BLaER1 treated with 17β-estradiol and CSF1 and Interleukin-3, amounts not matched to agents 10 nM and 100 nM (cell line): ENCODE measurements at regions not wholly inside any gene's neighbourhood (a gene's known extent, or its start where the extent isn't known, plus 50 kb on each side); places are given as distances from the start of the nearest gene placed in this dataset.

Source experiments
- H3K27ac ChIP-seq, 11 experiments: shearing (Covaris generic); formaldehyde crosslinking; 2 replicates each; pipeline ENCODE4 v1.8.1; 2022
- H3K27me3 ChIP-seq, 11 experiments: shearing (Covaris generic); formaldehyde crosslinking; 2 replicates each; pipeline ENCODE4 v1.8.1; 2022
- H3K36me3 ChIP-seq, 11 experiments: shearing (Covaris generic); formaldehyde crosslinking; 2 replicates each; pipeline ENCODE4 v1.8.1; 2022
- H3K4me1 ChIP-seq, 10 experiments: shearing (Covaris generic); formaldehyde crosslinking; 2 replicates each; pipeline ENCODE4 v1.8.1; 2022
- H3K4me2 ChIP-seq, 11 experiments: shearing (Covaris generic); formaldehyde crosslinking; 2 replicates each; pipeline ENCODE4 v1.8.1; 2022
- H3K4me3 ChIP-seq, 10 experiments: shearing (Covaris generic); formaldehyde crosslinking; 2 replicates each; pipeline ENCODE4 v1.8.1; 2022
- H3K9ac ChIP-seq, 11 experiments: shearing (Covaris generic); formaldehyde crosslinking; 2 replicates each; pipeline ENCODE4 v1.8.1; 2022
- H3K9me3 ChIP-seq, 11 experiments: shearing (Covaris generic); formaldehyde crosslinking; replicated peaks in 1 of 11; 2 replicates each; pipeline ENCODE4 v1.8.1; 2022
- H4K20me1 ChIP-seq, 11 experiments: shearing (Covaris generic); formaldehyde crosslinking; 2 replicates each; pipeline ENCODE4 v1.8.1; 2022
- Cebpa-rat ChIP-seq, 11 experiments: shearing (Covaris generic); IDR thresholded peaks; 2 replicates each; pipeline ENCODE4 v1.8.1; 2022

GRCh38 chr14:71331403-71331802 is 424.1 kb downstream of the PCNX1 start:
- Histone ChIP-seq H3K27me3 (no peaks in the 10 kb centered on the region), H3K4me1 (peaks cover 19 to 61% (median 26%) of the 10 kb centered on the region in 10 experiments), H3K9ac (no peak overlapping the region), H4K20me1 (peaks cover 0 to 98% (median 0%) of the 10 kb centered on the region in 11 experiments; a peak in 5 of 22 replicates), H3K9me3 (peaks cover 19 to 51% (median 33%) of the 10 kb centered on the region in 11 experiments; a peak in 21 of 22 replicates), H3K27ac (peak overlapping the region in 6 of 11 experiments; percentile 3 to 36 (median 18); a peak in 7 of 22 replicates), H3K4me3 (no peak overlapping the region), H3K4me2 (peak overlapping the region in 10 of 11 experiments; percentile 16 to 66 (median 36); a peak in 18 of 22 replicates), H3K36me3 (peaks cover 5 to 60% (median 28%) of the 10 kb centered on the region in 11 experiments; a peak in 18 of 22 replicates)
- no peak for TF ChIP-seq Cebpa-rat (IDR thresholded peaks at IDR 0.05)

GRCh38 chr14:71332476-71332875 is 425.2 kb downstream of the PCNX1 start:
- Histone ChIP-seq H3K27me3 (no peaks in the 10 kb centered on the region), H3K27ac (no peak overlapping the region), H3K9me3 (peaks cover 27 to 62% (median 40%) of the 10 kb centered on the region in 11 experiments), H3K9ac (no peak overlapping the region), H4K20me1 (peaks cover 0 to 99% (median 0%) of the 10 kb centered on the region in 11 experiments; a peak in 6 of 22 replicates), H3K36me3 (peaks cover 11 to 71% (median 39%) of the 10 kb centered on the region in 11 experiments; a peak in 18 of 22 replicates), H3K4me1 (peaks cover 18 to 54% (median 24%) of the 10 kb centered on the region in 10 experiments), H3K4me2 (peak overlapping the region in 1 of 11 experiments; percentile 58; a peak in 1 of 22 replicates), H3K4me3 (no peak overlapping the region)
- no peak for TF ChIP-seq Cebpa-rat (IDR thresholded peaks at IDR 0.05)

GRCh38 chr14:71333705-71334104 is 426.4 kb downstream of the PCNX1 start:
- H3K27ac ChIP-seq = no peak overlapping the region
- H3K9me3 ChIP-seq = peaks cover 30 to 70% (median 42%) of the 10 kb centered on the region in 11 experiments
- no peak for TF ChIP-seq Cebpa-rat (IDR thresholded peaks at IDR 0.05)
- H3K27me3 ChIP-seq = no peaks in the 10 kb centered on the region
- no peak overlapping the region for H3K4me3 ChIP-seq
- peaks cover 11 to 81% (median 46%) of the 10 kb centered on the region in 11 experiments; a peak in 18 of 22 replicates for H3K36me3 ChIP-seq
- no peak overlapping the region for H3K4me2 ChIP-seq
- H3K9ac ChIP-seq = no peak overlapping the region
- H3K4me1 ChIP-seq = peaks cover 7 to 51% (median 13%) of the 10 kb centered on the region in 10 experiments
- peaks cover 0 to 99% (median 0%) of the 10 kb centered on the region in 11 experiments; a peak in 6 of 22 replicates for H4K20me1 ChIP-seq

- H3K36me3 ChIP-seq = peaks cover 0 to 75% (median 21%) of the 10 kb centered on the region in 11 experiments; a peak in 11 of 22 replicates
- TF ChIP-seq Cebpa-rat (IDR thresholded peaks at IDR 0.05) = peak in 6 of 11 experiments; percentile 42 to 74 (median 73); a peak in 8 of 22 replicates
- no peaks in the 10 kb centered on the region for H3K27me3 ChIP-seq
- no peak overlapping the region for H3K9ac ChIP-seq
- H4K20me1 ChIP-seq = peaks cover 0 to 100% (median 7%) of the 10 kb centered on the region in 11 experiments; a peak in 9 of 22 replicates
- no peak overlapping the region for H3K4me3 ChIP-seq
- H3K4me1 ChIP-seq = peaks cover 5 to 51% (median 15%) of the 10 kb centered on the region in 10 experiments
- H3K4me2 ChIP-seq = no peak overlapping the region
- peaks cover 11 to 48% (median 22%) of the 10 kb centered on the region in 11 experiments; a peak in 17 of 22 replicates for H3K9me3 ChIP-seq
- no peak overlapping the region for H3K27ac ChIP-seq
Observed at GRCh38 chr14:71336489-71337192, 429.4 kb downstream of the PCNX1 start.

GRCh38 chr14:71338153-71338552 is 430.9 kb downstream of the PCNX1 start:
- peaks cover 0 to 84% (median 21%) of the 10 kb centered on the region in 11 experiments; a peak in 11 of 22 replicates for H3K36me3 ChIP-seq
- no peak for TF ChIP-seq Cebpa-rat (IDR thresholded peaks at IDR 0.05)
- H3K4me1 ChIP-seq = peaks cover 0 to 52% (median 12%) of the 10 kb centered on the region in 10 experiments; a peak in 12 of 20 replicates
- no peaks in the 10 kb centered on the region for H3K27me3 ChIP-seq
- H3K27ac ChIP-seq = no peak overlapping the region
- peak overlapping the region in 1 of 11 experiments; percentile 65; a peak in 1 of 22 replicates for H3K4me2 ChIP-seq
- H3K9ac ChIP-seq = no peak overlapping the region
- H3K9me3 ChIP-seq = peaks cover 11 to 46% (median 22%) of the 10 kb centered on the region in 11 experiments; a peak in 17 of 22 replicates
- no peak overlapping the region for H3K4me3 ChIP-seq
- H4K20me1 ChIP-seq = peaks cover 0 to 100% (median 11%) of the 10 kb centered on the region in 11 experiments; a peak in 9 of 22 replicates

- no peak overlapping the region for H3K4me3 ChIP-seq
- H3K27me3 ChIP-seq = no peaks in the 10 kb centered on the region
- peaks cover 0 to 83% (median 21%) of the 10 kb centered on the region in 11 experiments; a peak in 10 of 22 replicates for H3K36me3 ChIP-seq
- H3K9me3 ChIP-seq = peaks cover 8 to 34% (median 18%) of the 10 kb centered on the region in 11 experiments; a peak in 14 of 22 replicates
- peaks cover 0 to 63% (median 12%) of the 10 kb centered on the region in 10 experiments; a peak in 12 of 20 replicates for H3K4me1 ChIP-seq
- peak overlapping the region in 2 of 11 experiments; percentile 3 to 6; a peak in 1 of 22 replicates for H3K9ac ChIP-seq
- TF ChIP-seq Cebpa-rat (IDR thresholded peaks at IDR 0.05) = no peak
- H4K20me1 ChIP-seq = peaks cover 0 to 100% (median 12%) of the 10 kb centered on the region in 11 experiments; a peak in 9 of 22 replicates
- H3K27ac ChIP-seq = peak overlapping the region in 4 of 11 experiments; percentile 26 to 65 (median 31); a peak in 6 of 22 replicates
- H3K4me2 ChIP-seq = peak overlapping the region in 4 of 11 experiments; percentile 45 to 80 (median 63); a peak in 7 of 22 replicates
Observed at GRCh38 chr14:71339650-71340415, 432.6 kb downstream of the PCNX1 start.

- H3K27ac ChIP-seq = peak overlapping the region in 6 of 11 experiments; percentile 11 to 65 (median 32); a peak in 9 of 22 replicates
- H3K4me2 ChIP-seq = peak overlapping the region in 7 of 11 experiments; percentile 17 to 80 (median 45); a peak in 13 of 22 replicates
- H4K20me1 ChIP-seq = peaks cover 0 to 99% (median 11%) of the 10 kb centered on the region in 11 experiments; a peak in 9 of 22 replicates
- H3K9ac ChIP-seq = peak overlapping the region in 1 of 11 experiments; percentile 8; a peak in 1 of 22 replicates
- H3K9me3 ChIP-seq = peaks cover 4 to 39% (median 12%) of the 10 kb centered on the region in 11 experiments; a peak in 12 of 22 replicates
- no peak overlapping the region for H3K4me3 ChIP-seq
- peaks cover 0 to 83% (median 20%) of the 10 kb centered on the region in 11 experiments; a peak in 10 of 22 replicates for H3K36me3 ChIP-seq
- peaks cover 0 to 63% (median 12%) of the 10 kb centered on the region in 10 experiments; a peak in 12 of 20 replicates for H3K4me1 ChIP-seq
- H3K27me3 ChIP-seq = no peaks in the 10 kb centered on the region
- peak in 7 of 11 experiments; percentile 16 to 60 (median 34); a peak in 3 of 22 replicates for TF ChIP-seq Cebpa-rat (IDR thresholded peaks at IDR 0.05)
Observed at GRCh38 chr14:71341156-71341555, 433.9 kb downstream of the PCNX1 start.

- Histone ChIP-seq H3K9ac (no peak overlapping the region), H4K20me1 (peaks cover 0 to 99% (median 11%) of the 10 kb centered on the region in 11 experiments; a peak in 9 of 22 replicates), H3K27me3 (no peaks in the 10 kb centered on the region), H3K27ac (no peak overlapping the region), H3K4me2 (0 out of 22 replicates have a peak overlapping the region, but pooled peaks of 1 of the 11 experiments have one; percentile 7), H3K4me1 (peaks cover 0 to 54% (median 12%) of the 10 kb centered on the region in 10 experiments; a peak in 12 of 20 replicates), H3K4me3 (no peak overlapping the region), H3K9me3 (peaks cover 0 to 31% (median 4%) of the 10 kb centered on the region in 11 experiments; a peak in 6 of 22 replicates), H3K36me3 (peaks cover 0 to 82% (median 7%) of the 10 kb centered on the region in 11 experiments; a peak in 8 of 22 replicates)
- no peak for TF ChIP-seq Cebpa-rat (IDR thresholded peaks at IDR 0.05)
Observed at GRCh38 chr14:71343724-71344123, 436.5 kb downstream of the PCNX1 start.
